H1 (cell line): ENCODE measurements at regions not wholly inside any gene's neighbourhood (a gene's known extent, or its start where the extent isn't known, plus 50 kb on each side); places are given as distances from the start of the nearest gene placed in this dataset.

Source experiments
- CTCF ChIA-PET: fragments of 300-600 bp; sonication (Branson Sonifier 250); formaldehyde crosslinking; loops from one replicate; lab custom pipeline; 2021; ENCODE audit not compliant: partially characterized antibody; lab: Charles Lee
- POLR2A ChIA-PET: fragments of 300-600 bp; sonication (Branson Sonifier 250); formaldehyde crosslinking; loops from one replicate; lab custom pipeline; 2021; ENCODE audit warnings: inconsistent platforms; ENCODE audit not compliant: partially characterized antibody; lab: Charles Lee
- DNase-seq, 2 experiments: peaks; one replicate each; pipeline versions ENCODE4 v3.0.0 to v3.0.0-alpha.2; 2010 to 2022; ENCODE audit warnings: low spot score in 2 of 2, low read depth in 1 of 2, mixed read lengths in 1 of 2
- FAIRE-seq: peaks from 2 replicates; lab custom pipeline; 2011; peaks lifted over from hg19 to GRCh38; lab: Jason Lieb, UNC
- H2AFZ ChIP-seq: 2 replicates; pipeline ENCODE4 v1.8.1; 2012; ENCODE audit warnings: low read length, inconsistent platforms
- H2AK5ac ChIP-seq: 2 replicates; pipeline ENCODE4 v1.6.1; 2013; ENCODE audit warnings: low read depth, low read length
- H2BK120ac ChIP-seq: replicated peaks from 2 replicates; pipeline ENCODE3; 2013; ENCODE audit warnings: low read depth, low read length, inconsistent platforms
- H2BK12ac ChIP-seq: 2 replicates; pipeline ENCODE4 v1.6.1; 2013; ENCODE audit warnings: low read depth, low read length
- H2BK15ac ChIP-seq: 2 replicates; pipeline ENCODE4 v1.6.1; 2013; ENCODE audit warnings: low read length
- H2BK20ac ChIP-seq: 2 replicates; pipeline ENCODE4 v1.6.1; 2013; ENCODE audit warnings: low read length
- H2BK5ac ChIP-seq: 2 replicates; pipeline ENCODE4 v1.6.1; 2013; ENCODE audit warnings: low read depth, low read length
- H3K14ac ChIP-seq: 2 replicates; pipeline ENCODE4 v1.6.1; 2013; ENCODE audit warnings: inconsistent platforms; ENCODE audit not compliant: insufficient read length
- H3K18ac ChIP-seq: 2 replicates; pipeline ENCODE4 v1.6.1; 2013; ENCODE audit warnings: low read length; ENCODE audit errors: extremely low read depth
- H3K23ac ChIP-seq: 2 replicates; pipeline ENCODE4 v1.6.1; 2013; ENCODE audit warnings: inconsistent platforms; ENCODE audit not compliant: insufficient read length
- H3K23me2 ChIP-seq: 2 replicates; pipeline ENCODE4 v1.6.1; 2013; ENCODE audit warnings: low read depth, low read length
- H3K27ac ChIP-seq: 2 replicates; pipeline ENCODE4 v1.6.1; 2011; ENCODE audit warnings: low read depth, low read length, inconsistent platforms
- H3K27me3 ChIP-seq, 4 experiments: replicated peaks in 1 of 4; 1 replicate in 1 of 4; 2 replicates in 3 of 4; pipeline versions ENCODE4 v1.6.1 to v1.8.1; 2011 to 2013; ENCODE audit warnings: low read length in 3 of 4, mild to moderate bottlenecking in 3 of 4, inconsistent platforms in 2 of 4, mixed read lengths in 2 of 4, moderate library complexity in 1 of 4; ENCODE audit not compliant: control insufficient read depth in 3 of 4, insufficient read depth in 3 of 4; ENCODE audit errors: extremely low read depth in 1 of 4
- H3K36me3 ChIP-seq, 4 experiments: 2 replicates each; pipeline versions ENCODE4 v1.6.1 to v1.8.1; 2011 to 2013; ENCODE audit warnings: mild to moderate bottlenecking in 4 of 4, low read length in 3 of 4, moderate library complexity in 2 of 4, control low read depth in 1 of 4, inconsistent platforms in 1 of 4; ENCODE audit not compliant: insufficient read depth in 4 of 4, control insufficient read depth in 2 of 4
- H3K4ac ChIP-seq: replicated peaks from 2 replicates; pipeline ENCODE3; 2013; ENCODE audit warnings: low read length, low read depth, mixed read lengths, inconsistent platforms; ENCODE audit not compliant: insufficient read length
- H3K4me1 ChIP-seq, 4 experiments: replicated peaks in 1 of 4; 1 replicate in 1 of 4; 2 replicates in 3 of 4; pipeline versions ENCODE4 v1.6.1 to v1.8.1; 2011 to 2013; ENCODE audit warnings: low read length in 3 of 4, inconsistent platforms in 2 of 4, mixed read lengths in 1 of 4; ENCODE audit not compliant: insufficient read depth in 4 of 4, control insufficient read depth in 3 of 4
- H3K4me2 ChIP-seq, 2 experiments: 2 replicates each; pipeline versions ENCODE4 v1.6.1 to v1.8.1; 2011 to 2013; ENCODE audit warnings: low read depth in 2 of 2, low read length in 2 of 2, control low read depth in 1 of 2, inconsistent platforms in 1 of 2, mild to moderate bottlenecking in 1 of 2; ENCODE audit not compliant: insufficient read depth in 1 of 2
- H3K4me3 ChIP-seq, 4 experiments: fragments of 200-600, 300-600 bp in 1 of 4; sonication (generic), shearing (Covaris generic), sonication (Bioruptor Twin) in 1 of 4; 2 replicates each; pipeline versions ENCODE4 v1.5.1 to v1.8.1; 2011 to 2016; ENCODE audit warnings: low read length in 4 of 4, low read depth in 3 of 4, control low read depth in 2 of 4, inconsistent platforms in 2 of 4, mild to moderate bottlenecking in 2 of 4, mixed read lengths in 1 of 4, moderate library complexity in 1 of 4; ENCODE audit not compliant: insufficient read depth in 2 of 4; ENCODE audit errors: extremely low read depth in 1 of 4
- H3K56ac ChIP-seq: replicated peaks from 2 replicates; pipeline ENCODE3; 2013; ENCODE audit warnings: low read depth, mild to moderate bottlenecking, mixed read lengths, low read length, inconsistent platforms; ENCODE audit not compliant: insufficient read length
- H3K79me1 ChIP-seq: 2 replicates; pipeline ENCODE4 v1.6.1; 2013; ENCODE audit warnings: low read depth, low read length, control low read depth
- H3K79me2 ChIP-seq, 2 experiments: 2 replicates each; pipeline versions ENCODE4 v1.6.1 to v1.8.1; 2012 to 2013; ENCODE audit warnings: low read length in 2 of 2, mild to moderate bottlenecking in 2 of 2, inconsistent platforms in 1 of 2; ENCODE audit not compliant: insufficient read depth in 2 of 2, control insufficient read depth in 1 of 2
- H3K9ac ChIP-seq, 4 experiments: replicated peaks in 1 of 4; 1 replicate in 1 of 4; 2 replicates in 3 of 4; pipeline versions ENCODE4 v1.6.1 to v1.8.1; 2011 to 2013; ENCODE audit warnings: low read depth in 3 of 4, low read length in 3 of 4, control low read depth in 2 of 4, mild to moderate bottlenecking in 2 of 4, moderate library complexity in 2 of 4, inconsistent platforms in 1 of 4; ENCODE audit errors: extremely low read depth in 1 of 4
- H3K9me3 ChIP-seq, 2 experiments: 2 replicates each; pipeline versions ENCODE4 v1.6.1 to v1.8.1; 2012 to 2013; ENCODE audit warnings: mild to moderate bottlenecking in 2 of 2, moderate library complexity in 2 of 2, control low read depth in 1 of 2, inconsistent platforms in 1 of 2, low read depth in 1 of 2, low read length in 1 of 2, mixed read lengths in 1 of 2; ENCODE audit not compliant: insufficient read depth in 2 of 2
- H4K20me1 ChIP-seq, 2 experiments: replicated peaks in 1 of 2; 2 replicates each; pipeline versions ENCODE3 to v1.8.1; 2011 to 2013; ENCODE audit warnings: inconsistent platforms in 2 of 2, low read length in 2 of 2, mild to moderate bottlenecking in 1 of 2; ENCODE audit not compliant: insufficient read depth in 2 of 2, control insufficient read depth in 1 of 2
- H4K5ac ChIP-seq: 2 replicates; pipeline ENCODE4 v1.6.1; 2013; ENCODE audit warnings: low read length, low read depth, mixed read lengths, inconsistent platforms; ENCODE audit not compliant: insufficient read length
- H4K8ac ChIP-seq: 2 replicates; pipeline ENCODE4 v1.8.0; 2013; ENCODE audit warnings: mild to moderate bottlenecking, moderate library complexity, low read length, inconsistent platforms; ENCODE audit not compliant: insufficient read depth; ENCODE audit errors: extremely low read depth
- H4K91ac ChIP-seq: replicated peaks from 2 replicates; pipeline ENCODE3; 2013; ENCODE audit warnings: low read length, mixed read lengths, inconsistent platforms; ENCODE audit not compliant: insufficient read length
- ASH2L ChIP-seq: fragments of 200-600, 300-600 bp; sonication (generic); IDR thresholded peaks from one replicate; pipeline ENCODE4 v1.7.1; 2017; ENCODE audit warnings: low read length
- CTBP2 ChIP-seq: IDR thresholded peaks from 2 replicates; pipeline ENCODE4 v1.7.0; 2011; ENCODE audit warnings: borderline replicate concordance, mild to moderate bottlenecking, moderate library complexity, mixed read lengths, low read length; ENCODE audit not compliant: insufficient read depth, insufficient read length
- EZH2 ChIP-seq: fragments of 200-600 bp; sonication (generic); IDR thresholded peaks from 2 replicates; pipeline ENCODE4 v1.7.1; 2012; ENCODE audit warnings: low read depth, mild to moderate bottlenecking, moderate library complexity, low read length, inconsistent platforms; ENCODE audit not compliant: severe bottlenecking
- GABPA ChIP-seq: IDR thresholded peaks from 2 replicates; pipeline ENCODE4 v1.6.1; 2011; ENCODE audit warnings: mild to moderate bottlenecking, low read length, moderate library complexity, borderline replicate concordance; ENCODE audit not compliant: insufficient read depth
- MAFK ChIP-seq: IDR thresholded peaks from 2 replicates; pipeline ENCODE4 v1.6.1; 2012; ENCODE audit warnings: low read depth, mild to moderate bottlenecking, improper control_type of control experiment, low read length
- POU5F1 ChIP-seq: IDR thresholded peaks from 2 replicates; pipeline ENCODE4 v1.6.1; 2011; ENCODE audit warnings: low read depth, mild to moderate bottlenecking, low read length, moderate library complexity
- SIX5 ChIP-seq: IDR thresholded peaks from 2 replicates; pipeline ENCODE4 v1.6.1; 2011; ENCODE audit warnings: mild to moderate bottlenecking, low read depth, low read length
- TBP ChIP-seq: IDR thresholded peaks from 2 replicates; pipeline ENCODE4 v1.6.1; 2011; ENCODE audit warnings: low read depth, low read length, improper control_type of control experiment
- WGBS, 2 experiments: shearing (Covaris generic) in 1 of 2; methylation state at CpG; one replicate each; pipeline versions ENCODE4 v1.1.6 to v1.1.7; 2013 to 2015; ENCODE audit warnings: low lambda C conversion rate in 2 of 2, mixed read lengths in 2 of 2, inconsistent platforms in 1 of 2, low coverage in 1 of 2, missing lambda C conversion rate in 1 of 2; ENCODE audit not compliant: insufficient replicate concordance in 2 of 2, insufficient coverage in 1 of 2, insufficient read length in 1 of 2; ENCODE audit errors: extremely low coverage in 1 of 2, missing lambda C conversion rate in 1 of 2; 5-methylcytosine and 5-hydroxymethylcytosine counted together

GRCh38 chr12:46915082-46915481, 89.3 kb upstream of the SLC38A4 start:
- Histone ChIP-seq H3K79me1 (no peaks in the 10 kb centered on the region), H2BK120ac (no peak overlapping the region), H3K4me1 (no peaks in the 10 kb centered on the region), H4K20me1 (no peaks in the 10 kb centered on the region), H3K23ac (no peak overlapping the region), H2AFZ (no peak overlapping the region), H4K8ac (no peak overlapping the region), H3K23me2 (no peaks in the 10 kb centered on the region), H3K9ac (no peak overlapping the region), H3K4ac (no peak overlapping the region), H4K5ac (no peak overlapping the region), H3K14ac (no peak overlapping the region), H3K79me2 (no peaks in the 10 kb centered on the region), H2BK15ac (no peak overlapping the region), H3K56ac (no peak overlapping the region), H2BK5ac (no peak overlapping the region), H2AK5ac (no peak overlapping the region), H3K27me3 (no peaks in the 10 kb centered on the region), H3K36me3 (no peaks in the 10 kb centered on the region), H2BK12ac (no peak overlapping the region), H3K4me2 (no peak overlapping the region), H4K91ac (no peak overlapping the region), H2BK20ac (no peak overlapping the region), H3K9me3 (no peaks in the 10 kb centered on the region), H3K27ac (no peak overlapping the region), H3K4me3 (no peak overlapping the region), H3K18ac (no peak overlapping the region)
- no peak for FAIRE-seq
- CTCF ChIA-PET: no interaction called here
- DNase-seq: no peak
- no peak for TF ChIP-seq ASH2L
- TF ChIP-seq TBP: no peak
- no peak for TF ChIP-seq MAFK
- no peak for TF ChIP-seq SIX5
- no peak for TF ChIP-seq EZH2
- TF ChIP-seq POU5F1: no peak
- no peak for TF ChIP-seq GABPA
- TF ChIP-seq CTBP2: no peak
- POLR2A ChIA-PET: no interaction called here
- 78% methylated on average over 2 of the region's 2 CpGs; no CpG with 5 or more reads in 1 of the 2 experiments for WGBS, 2 experiments
